Stimulated activated naive CD4-positive, alpha-beta T cell (primary cell): ENCODE measurements at regions not wholly inside any gene's neighbourhood (a gene's known extent, or its start where the extent isn't known, plus 50 kb on each side); places are given as distances from the start of the nearest gene placed in this dataset.
A peak's percentile ranks its signal among the peaks of the same experiment; 100 is the strongest.

Source experiments
- DNase-seq, 6 experiments: peaks; one replicate each; lab custom pipeline; 2025; lab: John Stamatoyannopoulos, UW

- DNase-seq, result no peak
Observed at GRCh38 chr2:239765076-239765845, 259.9 kb downstream of the NDUFA10 start.

- no peak for DNase-seq
Observed at GRCh38 chr2:239763433-239764097, 261.6 kb downstream of the NDUFA10 start.

- no peak for DNase-seq
Observed at GRCh38 chr2:239762655-239763269, 262.4 kb downstream of the NDUFA10 start.

- no peak for DNase-seq
Observed at GRCh38 chr2:239762106-239762505, 263.0 kb downstream of the NDUFA10 start.

GRCh38 chr2:239760596-239760995, 264.5 kb downstream of the NDUFA10 start:
- DNase-seq, result no peak

GRCh38 chr2:239758279-239758877, 266.8 kb downstream of the NDUFA10 start:
- no peak for DNase-seq

- DNase-seq, result peak in 2 of 6 experiments; percentile 11 to 32
Observed at GRCh38 chr2:239756790-239757760, 268.1 kb downstream of the NDUFA10 start.

GRCh38 chr2:239756031-239756789, 268.9 kb downstream of the NDUFA10 start:
- no peak for DNase-seq

- no peak for DNase-seq
Observed at GRCh38 chr2:239753401-239753837, 271.7 kb downstream of the NDUFA10 start.

GRCh38 chr2:239752951-239753350, 272.2 kb downstream of the NDUFA10 start:
- no peak for DNase-seq

GRCh38 chr2:239751679-239752355, 273.3 kb downstream of the NDUFA10 start:
- DNase-seq, result peak in 5 of 6 experiments; percentile 6 to 59 (median 22)

- no peak for DNase-seq
Observed at GRCh38 chr2:239750929-239751678, 274.0 kb downstream of the NDUFA10 start.

GRCh38 chr2:239750045-239750835, 274.9 kb downstream of the NDUFA10 start:
- DNase-seq, result no peak

- no peak for DNase-seq
Observed at GRCh38 chr2:239749272-239749873, 275.8 kb downstream of the NDUFA10 start.

GRCh38 chr2:239748811-239749210, 276.3 kb downstream of the NDUFA10 start:
- DNase-seq, result no peak

- DNase-seq, result no peak
Observed at GRCh38 chr2:239747771-239748170, 277.4 kb downstream of the NDUFA10 start.

- DNase-seq, result no peak
Observed at GRCh38 chr2:239747274-239747673, 277.9 kb downstream of the NDUFA10 start.
